ENCODE measurements at regions not wholly inside any gene's neighbourhood (a gene's known extent, or its start where the extent isn't known, plus 50 kb on each side); places are given as distances from the start of the nearest gene placed in this dataset.

DNA sequence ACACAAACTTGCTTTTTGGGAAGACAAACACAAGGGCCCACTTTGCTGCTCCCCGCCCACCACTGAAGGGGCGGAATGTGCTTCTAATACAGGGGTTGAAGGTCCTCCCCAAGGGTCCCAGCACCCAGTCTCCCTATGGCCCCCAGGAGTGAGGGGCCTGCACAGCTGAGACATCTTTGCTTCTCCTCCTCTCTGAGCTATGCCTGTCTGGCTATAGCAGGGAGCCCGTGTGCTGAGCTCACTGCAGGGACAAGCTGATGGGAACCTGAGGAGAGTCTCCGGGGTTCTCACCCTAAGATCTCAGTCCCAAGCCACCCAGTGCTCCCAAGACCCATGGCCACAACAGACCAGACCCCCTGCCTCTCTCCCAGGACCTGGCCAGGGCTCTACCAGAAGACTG lies 61.1 kb upstream of the ACAN start (continued):
- TF ChIP-seq, protein P1, sequence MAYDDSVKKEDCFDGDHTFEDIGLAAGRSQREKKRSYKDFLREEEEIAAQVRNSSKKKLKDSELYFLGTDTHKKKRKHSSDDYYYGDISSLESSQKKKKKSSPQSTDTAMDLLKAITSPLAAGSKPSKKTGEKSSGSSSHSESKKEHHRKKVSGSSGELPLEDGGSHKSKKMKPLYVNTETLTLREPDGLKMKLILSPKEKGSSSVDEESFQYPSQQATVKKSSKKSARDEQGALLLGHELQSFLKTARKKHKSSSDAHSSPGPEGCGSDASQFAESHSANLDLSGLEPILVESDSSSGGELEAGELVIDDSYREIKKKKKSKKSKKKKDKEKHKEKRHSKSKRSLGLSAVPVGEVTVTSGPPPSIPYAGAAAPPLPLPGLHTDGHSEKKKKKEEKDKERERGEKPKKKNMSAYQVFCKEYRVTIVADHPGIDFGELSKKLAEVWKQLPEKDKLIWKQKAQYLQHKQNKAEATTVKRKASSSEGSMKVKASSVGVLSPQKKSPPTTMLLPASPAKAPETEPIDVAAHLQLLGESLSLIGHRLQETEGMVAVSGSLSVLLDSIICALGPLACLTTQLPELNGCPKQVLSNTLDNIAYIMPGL (CRISPR knock-in tag; IDR thresholded peaks at IDR 0.05), result no peak
- TF ChIP-seq, protein P2, sequence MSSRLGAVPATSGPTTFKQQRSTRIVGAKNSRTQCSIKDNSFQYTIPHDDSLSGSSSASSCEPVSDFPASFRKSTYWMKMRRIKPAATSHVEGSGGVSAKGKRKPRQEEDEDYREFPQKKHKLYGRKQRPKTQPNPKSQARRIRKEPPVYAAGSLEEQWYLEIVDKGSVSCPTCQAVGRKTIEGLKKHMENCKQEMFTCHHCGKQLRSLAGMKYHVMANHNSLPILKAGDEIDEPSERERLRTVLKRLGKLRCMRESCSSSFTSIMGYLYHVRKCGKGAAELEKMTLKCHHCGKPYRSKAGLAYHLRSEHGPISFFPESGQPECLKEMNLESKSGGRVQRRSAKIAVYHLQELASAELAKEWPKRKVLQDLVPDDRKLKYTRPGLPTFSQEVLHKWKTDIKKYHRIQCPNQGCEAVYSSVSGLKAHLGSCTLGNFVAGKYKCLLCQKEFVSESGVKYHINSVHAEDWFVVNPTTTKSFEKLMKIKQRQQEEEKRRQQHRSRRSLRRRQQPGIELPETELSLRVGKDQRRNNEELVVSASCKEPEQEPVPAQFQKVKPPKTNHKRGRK (CRISPR knock-in tag; IDR thresholded peaks at IDR 0.05; ENCODE audit: borderline replicate concordance), result no peak
- TF ChIP-seq OVOL2 (CRISPR knock-in tag; IDR thresholded peaks at IDR 0.05; ENCODE audit: borderline replicate concordance) (no peak), JUN (CRISPR knock-in tag; IDR thresholded peaks at IDR 0.05) (no peak)

DNA sequence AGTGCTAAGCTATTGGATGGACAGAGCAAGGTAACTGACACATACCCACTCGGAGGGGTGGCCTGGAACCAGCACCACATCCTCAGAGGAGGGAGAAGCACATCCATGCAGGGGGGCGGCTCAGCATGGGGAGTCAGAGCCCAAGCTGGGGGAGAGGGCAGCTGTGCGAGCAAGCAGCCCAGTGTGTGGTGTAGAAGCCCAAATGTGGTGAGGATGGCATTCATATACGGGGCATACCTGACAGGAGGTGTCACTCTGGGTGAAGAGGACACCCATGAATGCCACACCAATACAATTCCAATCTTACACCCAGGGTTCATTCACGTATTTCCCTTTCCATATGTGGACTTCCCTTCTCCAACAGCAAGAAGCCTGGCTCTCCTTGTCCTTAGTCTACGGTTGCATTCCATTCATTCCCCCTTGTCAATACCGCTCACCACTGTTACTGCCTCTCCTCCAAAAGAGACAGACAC lies 58.7 kb upstream of the ACAN start:
- H3K27me3 Mint-ChIP-seq (ENCODE audit: low read depth), result peaks cover 3% of the 10 kb centered on the region; the same call in 1 of the 2 replicates
- peak; percentile 91 for ATAC-seq

DNA sequence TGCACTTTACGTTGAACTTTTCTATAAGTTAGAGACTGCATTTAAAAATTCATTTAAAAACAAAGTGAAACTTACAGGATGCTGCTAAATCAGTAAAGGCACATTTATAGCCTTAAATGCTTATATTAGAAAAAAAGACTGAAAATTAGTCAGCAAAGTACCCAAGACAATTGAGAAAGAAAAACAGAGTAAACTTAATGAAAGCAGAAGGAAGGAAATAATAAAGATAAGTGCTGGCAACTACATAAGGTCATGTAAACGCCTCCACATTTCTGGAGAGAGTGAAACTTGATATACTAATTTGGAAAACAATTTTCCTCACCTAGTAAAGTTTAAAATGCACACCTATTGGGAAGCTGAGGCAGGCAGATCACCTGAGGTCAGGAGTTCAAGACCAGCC lies 58.2 kb upstream of the ACAN start:
- no peak overlapping the region; the same call in 1 of the 2 replicates for H3K27ac Mint-ChIP-seq
- H3K4me3 Mint-ChIP-seq, result no peak overlapping the region
- no peak for TF ChIP-seq ZNF232 (CRISPR knock-in tag; IDR thresholded peaks at IDR 0.05)
- TF ChIP-seq SMAD3 (CRISPR knock-in tag; IDR thresholded peaks at IDR 0.05; ENCODE audit: borderline replicate concordance), result no peak
- TF ChIP-seq, protein P3, sequence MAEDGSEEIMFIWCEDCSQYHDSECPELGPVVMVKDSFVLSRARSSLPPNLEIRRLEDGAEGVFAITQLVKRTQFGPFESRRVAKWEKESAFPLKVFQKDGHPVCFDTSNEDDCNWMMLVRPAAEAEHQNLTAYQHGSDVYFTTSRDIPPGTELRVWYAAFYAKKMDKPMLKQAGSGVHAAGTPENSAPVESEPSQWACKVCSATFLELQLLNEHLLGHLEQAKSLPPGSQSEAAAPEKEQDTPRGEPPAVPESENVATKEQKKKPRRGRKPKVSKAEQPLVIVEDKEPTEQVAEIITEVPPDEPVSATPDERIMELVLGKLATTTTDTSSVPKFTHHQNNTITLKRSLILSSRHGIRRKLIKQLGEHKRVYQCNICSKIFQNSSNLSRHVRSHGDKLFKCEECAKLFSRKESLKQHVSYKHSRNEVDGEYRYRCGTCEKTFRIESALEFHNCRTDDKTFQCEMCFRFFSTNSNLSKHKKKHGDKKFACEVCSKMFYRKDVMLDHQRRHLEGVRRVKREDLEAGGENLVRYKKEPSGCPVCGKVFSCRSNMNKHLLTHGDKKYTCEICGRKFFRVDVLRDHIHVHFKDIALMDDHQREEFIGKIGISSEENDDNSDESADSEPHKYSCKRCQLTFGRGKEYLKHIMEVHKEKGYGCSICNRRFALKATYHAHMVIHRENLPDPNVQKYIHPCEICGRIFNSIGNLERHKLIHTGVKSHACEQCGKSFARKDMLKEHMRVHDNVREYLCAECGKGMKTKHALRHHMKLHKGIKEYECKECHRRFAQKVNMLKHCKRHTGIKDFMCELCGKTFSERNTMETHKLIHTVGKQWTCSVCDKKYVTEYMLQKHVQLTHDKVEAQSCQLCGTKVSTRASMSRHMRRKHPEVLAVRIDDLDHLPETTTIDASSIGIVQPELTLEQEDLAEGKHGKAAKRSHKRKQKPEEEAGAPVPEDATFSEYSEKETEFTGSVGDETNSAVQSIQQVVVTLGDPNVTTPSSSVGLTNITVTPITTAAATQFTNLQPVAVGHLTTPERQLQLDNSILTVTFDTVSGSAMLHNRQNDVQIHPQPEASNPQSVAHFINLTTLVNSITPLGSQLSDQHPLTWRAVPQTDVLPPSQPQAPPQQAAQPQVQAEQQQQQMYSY (CRISPR knock-in tag; IDR thresholded peaks at IDR 0.05), result no peak
- TF ChIP-seq JUN (CRISPR knock-in tag; IDR thresholded peaks at IDR 0.05), result no peak
- TF ChIP-seq NFE2L1 (CRISPR knock-in tag; IDR thresholded peaks at IDR 0.05), result no peak
- TF ChIP-seq, protein P4, sequence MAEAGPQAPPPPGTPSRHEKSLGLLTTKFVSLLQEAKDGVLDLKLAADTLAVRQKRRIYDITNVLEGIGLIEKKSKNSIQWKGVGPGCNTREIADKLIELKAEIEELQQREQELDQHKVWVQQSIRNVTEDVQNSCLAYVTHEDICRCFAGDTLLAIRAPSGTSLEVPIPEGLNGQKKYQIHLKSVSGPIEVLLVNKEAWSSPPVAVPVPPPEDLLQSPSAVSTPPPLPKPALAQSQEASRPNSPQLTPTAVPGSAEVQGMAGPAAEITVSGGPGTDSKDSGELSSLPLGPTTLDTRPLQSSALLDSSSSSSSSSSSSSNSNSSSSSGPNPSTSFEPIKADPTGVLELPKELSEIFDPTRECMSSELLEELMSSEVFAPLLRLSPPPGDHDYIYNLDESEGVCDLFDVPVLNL (CRISPR knock-in tag; IDR thresholded peaks at IDR 0.05; ENCODE audit: borderline replicate concordance, low read depth), result no peak
- TF ChIP-seq KAT7 (CRISPR knock-in tag; IDR thresholded peaks at IDR 0.05; ENCODE audit: borderline replicate concordance), result no peak
- TF ChIP-seq IRF2 (CRISPR knock-in tag; IDR thresholded peaks at IDR 0.05; ENCODE audit: borderline replicate concordance, low read depth), result no peak
- TF ChIP-seq, protein P5, sequence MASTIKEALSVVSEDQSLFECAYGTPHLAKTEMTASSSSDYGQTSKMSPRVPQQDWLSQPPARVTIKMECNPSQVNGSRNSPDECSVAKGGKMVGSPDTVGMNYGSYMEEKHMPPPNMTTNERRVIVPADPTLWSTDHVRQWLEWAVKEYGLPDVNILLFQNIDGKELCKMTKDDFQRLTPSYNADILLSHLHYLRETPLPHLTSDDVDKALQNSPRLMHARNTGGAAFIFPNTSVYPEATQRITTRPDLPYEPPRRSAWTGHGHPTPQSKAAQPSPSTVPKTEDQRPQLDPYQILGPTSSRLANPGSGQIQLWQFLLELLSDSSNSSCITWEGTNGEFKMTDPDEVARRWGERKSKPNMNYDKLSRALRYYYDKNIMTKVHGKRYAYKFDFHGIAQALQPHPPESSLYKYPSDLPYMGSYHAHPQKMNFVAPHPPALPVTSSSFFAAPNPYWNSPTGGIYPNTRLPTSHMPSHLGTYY (CRISPR knock-in tag; IDR thresholded peaks at IDR 0.05), result no peak
- TF ChIP-seq, protein P6, sequence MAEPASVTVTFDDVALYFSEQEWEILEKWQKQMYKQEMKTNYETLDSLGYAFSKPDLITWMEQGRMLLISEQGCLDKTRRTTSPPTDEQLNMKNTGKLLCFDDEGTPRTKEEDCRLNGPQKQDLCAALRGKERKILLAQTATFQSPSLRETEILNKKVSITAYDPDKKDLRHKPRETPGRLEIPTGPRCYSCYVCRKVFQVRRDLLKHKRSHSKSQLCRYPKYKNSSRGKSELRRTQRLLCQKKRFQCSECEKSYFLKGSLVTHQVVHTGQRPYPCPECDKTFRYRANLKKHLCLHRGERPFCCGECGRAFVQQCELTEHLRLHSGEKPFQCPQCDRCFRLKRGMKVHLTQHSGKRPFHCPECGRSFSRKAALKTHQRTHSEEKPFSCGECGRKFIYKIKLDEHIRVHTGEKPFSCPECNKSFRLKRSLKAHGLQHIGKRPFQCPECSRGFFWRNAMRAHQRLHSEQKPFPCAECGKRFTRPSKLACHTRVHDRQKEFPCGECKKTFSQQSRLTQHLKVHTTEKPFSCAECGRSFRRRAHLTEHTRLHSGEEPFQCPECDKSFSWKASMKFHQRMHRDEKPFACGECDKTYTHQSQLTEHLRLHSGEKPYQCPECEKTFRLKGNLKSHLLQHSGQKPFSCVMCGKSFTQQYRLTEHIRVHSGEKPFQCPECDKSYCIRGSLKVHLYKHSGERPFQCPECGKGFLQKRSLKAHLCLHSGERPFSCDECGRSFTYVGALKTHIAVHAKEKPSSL (CRISPR knock-in tag; conservative IDR thresholded peaks at IDR 0.05), result no peak
- TF ChIP-seq ZNF671 (CRISPR knock-in tag; IDR thresholded peaks at IDR 0.05), result no peak
- CTCF ChIA-PET, result no interaction called here
- no peaks in the 10 kb centered on the region for H3K27me3 Mint-ChIP-seq (ENCODE audit: low read depth)
- DNase-seq (ENCODE audit: low spot score), result no peak
- no peaks in the 10 kb centered on the region for H3K36me3 Mint-ChIP-seq
- POLR2A ChIA-PET, result no interaction called here
- peaks cover 8% of the 10 kb centered on the region for H3K4me1 Mint-ChIP-seq
- ATAC-seq, result no peak
- H3K9me3 Mint-ChIP-seq, result peaks cover 6% of the 10 kb centered on the region

More for the DNA sequence above, 58.7 kb upstream of the ACAN start:
- peaks cover 2% of the 10 kb centered on the region for H3K9me3 Mint-ChIP-seq
- no peaks in the 10 kb centered on the region for H3K36me3 Mint-ChIP-seq
- DNase-seq (ENCODE audit: low spot score), result no peak
- POLR2A ChIA-PET, result no interaction called here
- H3K4me3 Mint-ChIP-seq, result no peak overlapping the region
- TF ChIP-seq, protein P5 (CRISPR knock-in tag; IDR thresholded peaks at IDR 0.05), result no peak
- TF ChIP-seq, protein P7, sequence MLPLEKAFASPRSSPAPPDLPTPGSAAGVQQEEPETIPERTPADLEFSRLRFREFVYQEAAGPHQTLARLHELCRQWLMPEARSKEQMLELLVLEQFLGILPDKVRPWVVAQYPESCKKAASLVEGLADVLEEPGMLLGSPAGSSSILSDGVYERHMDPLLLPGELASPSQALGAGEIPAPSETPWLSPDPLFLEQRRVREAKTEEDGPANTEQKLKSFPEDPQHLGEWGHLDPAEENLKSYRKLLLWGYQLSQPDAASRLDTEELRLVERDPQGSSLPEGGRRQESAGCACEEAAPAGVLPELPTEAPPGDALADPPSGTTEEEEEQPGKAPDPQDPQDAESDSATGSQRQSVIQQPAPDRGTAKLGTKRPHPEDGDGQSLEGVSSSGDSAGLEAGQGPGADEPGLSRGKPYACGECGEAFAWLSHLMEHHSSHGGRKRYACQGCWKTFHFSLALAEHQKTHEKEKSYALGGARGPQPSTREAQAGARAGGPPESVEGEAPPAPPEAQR (CRISPR knock-in tag; IDR thresholded peaks at IDR 0.05), result no peak
- no peak for TF ChIP-seq GRHL2 (CRISPR knock-in tag; IDR thresholded peaks at IDR 0.05; ENCODE audit: insufficient replicate concordance, severe bottlenecking)
- TF ChIP-seq EMX1 (CRISPR knock-in tag; IDR thresholded peaks at IDR 0.05), result no peak
- TF ChIP-seq TEAD1 (CRISPR knock-in tag; IDR thresholded peaks at IDR 0.05), result no peak
- no peak overlapping the region for H3K27ac Mint-ChIP-seq
- H3K4me1 Mint-ChIP-seq, result peaks cover 8% of the 10 kb centered on the region
- CTCF ChIA-PET, result no interaction called here

Data from WTC11 (cell line).